Keratinocyte (primary cell): ENCODE measurements at regions not wholly inside any gene's neighbourhood (a gene's known extent, or its start where the extent isn't known, plus 50 kb on each side); places are given as distances from the start of the nearest gene placed in this dataset.

ENCODE experiments used
- DNase-seq: peaks from one replicate; pipeline ENCODE4 v3.0.0-alpha.2; 2011; ENCODE audit warnings: low read depth, missing footprints, low spot score
- FAIRE-seq: peaks from 2 replicates; lab custom pipeline; 2011; peaks lifted over from hg19 to GRCh38; lab: Jason Lieb, UNC
- H2AFZ ChIP-seq: 2 replicates; pipeline ENCODE4 v1.6.0; 2012; ENCODE audit warnings: low read length, control low read depth, inconsistent platforms; ENCODE audit not compliant: control insufficient read depth
- H3K27ac ChIP-seq: 2 replicates; pipeline ENCODE4 v1.5.1; 2011; ENCODE audit warnings: low read length; ENCODE audit not compliant: control insufficient read depth, insufficient read depth
- H3K27me3 ChIP-seq: 3 replicates; pipeline ENCODE4 v1.6.0; 2011; ENCODE audit warnings: low read length; ENCODE audit not compliant: control insufficient read depth, insufficient read depth; ENCODE audit errors: extremely low read depth
- H3K36me3 ChIP-seq, 2 experiments: 2 replicates in 1 of 2; 3 replicates in 1 of 2; pipeline ENCODE4 v1.5.1; 2011; ENCODE audit warnings: low read length in 2 of 2, mild to moderate bottlenecking in 1 of 2; ENCODE audit not compliant: control insufficient read depth in 2 of 2, insufficient read depth in 2 of 2; ENCODE audit errors: extremely low read depth in 1 of 2
- H3K4me1 ChIP-seq: 3 replicates; pipeline ENCODE4 v1.5.1; 2011; ENCODE audit warnings: low read length; ENCODE audit not compliant: control insufficient read depth, insufficient read depth; ENCODE audit errors: extremely low read depth
- H3K4me2 ChIP-seq: 3 replicates; pipeline ENCODE4 v1.6.0; 2011; ENCODE audit warnings: low read depth, low read length; ENCODE audit not compliant: control insufficient read depth, insufficient read depth; ENCODE audit errors: extremely low read depth
- H3K4me3 ChIP-seq, 3 experiments: fragments of 200-600 bp in 1 of 3; sonication (generic) in 1 of 3; 2 replicates in 2 of 3; 3 replicates in 1 of 3; pipeline ENCODE4 v1.5.1; 2011 to 2016; ENCODE audit warnings: low read length in 3 of 3, mild to moderate bottlenecking in 3 of 3, control low read depth in 2 of 3, inconsistent platforms in 1 of 3, low read depth in 1 of 3, mixed read lengths in 1 of 3, mixed run types in 1 of 3, moderate library complexity in 1 of 3; ENCODE audit not compliant: control insufficient read depth in 2 of 3, insufficient read depth in 2 of 3; ENCODE audit errors: extremely low read depth in 1 of 3
- H3K79me2 ChIP-seq: 2 replicates; pipeline ENCODE4 v1.6.0; 2012; ENCODE audit warnings: low read length; ENCODE audit not compliant: control insufficient read depth, insufficient read depth
- H3K9ac ChIP-seq: 3 replicates; pipeline ENCODE4 v1.6.0; 2011; ENCODE audit warnings: low read length; ENCODE audit not compliant: control insufficient read depth, insufficient read depth; ENCODE audit errors: extremely low read depth
- H3K9me1 ChIP-seq: 3 replicates; pipeline ENCODE4 v1.6.0; 2011; ENCODE audit warnings: low read length; ENCODE audit not compliant: control insufficient read depth, insufficient read depth; ENCODE audit errors: extremely low read depth
- H3K9me3 ChIP-seq: 2 replicates; pipeline ENCODE4 v1.5.1; 2012; ENCODE audit warnings: low read depth, low read length; ENCODE audit not compliant: control insufficient read depth
- H4K20me1 ChIP-seq: 3 replicates; pipeline ENCODE4 v1.6.0; 2011; ENCODE audit warnings: low read length; ENCODE audit not compliant: control insufficient read depth, insufficient read depth; ENCODE audit errors: extremely low read depth
- CTCF ChIP-seq, 3 experiments: IDR thresholded peaks in 1 of 3; conservative IDR thresholded peaks in 1 of 3; optimal IDR thresholded peaks in 1 of 3; 2 replicates in 2 of 3; 3 replicates in 1 of 3; pipeline versions ENCODE3 to v1.5.1; 2011; ENCODE audit warnings: low read length in 3 of 3, mild to moderate bottlenecking in 3 of 3, moderate library complexity in 2 of 3, control low read depth in 1 of 3, inconsistent platforms in 1 of 3; ENCODE audit not compliant: insufficient read depth in 2 of 3; ENCODE audit errors: extremely low read depth in 1 of 3
- EZH2 ChIP-seq: IDR thresholded peaks from one replicate; pipeline ENCODE4 v1.6.1; 2012; ENCODE audit warnings: inconsistent platforms, mild to moderate bottlenecking, low read length, moderate library complexity
- dilution Hi-C: fragments of 300-500 bp; cut with MboI; formaldehyde crosslinking; loops from one replicate; pipeline ENCODE4 v1.7.0; 2020; ENCODE audit warnings: low sequenced_read_pairs; ENCODE audit not compliant: extremely low pct_ligation_motif_present

DNA sequence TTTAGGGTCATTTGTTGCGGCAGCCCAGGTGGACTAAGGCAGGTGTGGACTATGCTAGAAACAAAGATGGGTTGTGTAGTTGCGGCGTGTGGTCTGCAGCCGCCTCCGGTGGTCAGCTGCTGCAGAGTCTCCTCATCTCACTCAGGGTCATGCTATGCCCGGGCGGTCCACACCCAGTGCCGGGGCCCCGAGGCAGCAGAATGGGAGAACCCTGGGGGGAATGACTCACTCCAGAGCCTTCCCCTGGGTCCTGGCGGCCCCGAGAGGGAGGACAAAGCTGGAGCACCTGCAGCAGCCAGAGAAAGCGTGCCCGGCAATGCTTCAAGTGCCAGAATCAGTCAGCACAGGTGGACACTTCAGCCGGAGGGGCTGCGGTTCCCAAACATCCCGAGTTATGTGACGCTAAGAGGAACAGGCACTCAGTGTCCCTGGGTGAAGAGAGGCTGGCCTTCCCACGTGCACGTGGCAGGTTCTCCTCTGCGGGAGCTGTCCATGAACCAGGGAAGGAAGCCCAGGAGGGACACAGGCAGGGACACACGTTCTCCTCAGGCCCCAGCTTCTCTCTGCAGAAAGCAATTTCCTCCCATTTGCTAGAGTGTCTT is 289.6 kb upstream of the B3GAT1 start:
- H3K4me3 ChIP-seq = no peak overlapping the region
- no peak overlapping the region for H3K27ac ChIP-seq
- DNase-seq = no peak
- no peaks in the 10 kb centered on the region for H3K4me1 ChIP-seq
- H3K4me2 ChIP-seq = no peak overlapping the region
- no peak overlapping the region for H2AFZ ChIP-seq
- H3K9me3 ChIP-seq = peaks cover 3% of the 10 kb centered on the region
- TF ChIP-seq CTCF (optimal IDR thresholded peaks at IDR 0.05 in 1 of 3, IDR thresholded peaks at IDR 0.05 in 1 of 3, conservative IDR thresholded peaks at IDR 0.05 in 1 of 3; ENCODE audit: extremely low read depth in 1 of 3, insufficient read depth in 2 of 3, low read length in 3 of 3) = no peak
- TF ChIP-seq EZH2 = no peak
- no peaks in the 10 kb centered on the region for H3K27me3 ChIP-seq
- no peaks in the 10 kb centered on the region for H3K79me2 ChIP-seq
- FAIRE-seq = no peak
- no peak overlapping the region for H3K9ac ChIP-seq
- no peaks in the 10 kb centered on the region for H3K9me1 ChIP-seq
- H4K20me1 ChIP-seq = no peaks in the 10 kb centered on the region
- dilution Hi-C loops = no loop called here
- H3K36me3 ChIP-seq = no peaks in the 10 kb centered on the region

GRCh38 chr11:134700101-134700640 is 288.1 kb upstream of the B3GAT1 start:
- dilution Hi-C loops = no loop called here
- H3K27me3 ChIP-seq = no peaks in the 10 kb centered on the region
- FAIRE-seq (no peak), DNase-seq (no peak)
- no peaks in the 10 kb centered on the region for H4K20me1 ChIP-seq
- H3K79me2 ChIP-seq = no peaks in the 10 kb centered on the region
- H3K9ac ChIP-seq = no peak overlapping the region
- H3K4me3 ChIP-seq = no peak overlapping the region
- H3K36me3 ChIP-seq = no peaks in the 10 kb centered on the region
- no peak overlapping the region for H3K27ac ChIP-seq
- H2AFZ ChIP-seq = no peak overlapping the region
- H3K4me2 ChIP-seq = no peak overlapping the region
- no peaks in the 10 kb centered on the region for H3K9me1 ChIP-seq
- peaks cover 3% of the 10 kb centered on the region for H3K9me3 ChIP-seq
- TF ChIP-seq EZH2 = no peak
- no peak for TF ChIP-seq CTCF (optimal IDR thresholded peaks at IDR 0.05 in 1 of 3, IDR thresholded peaks at IDR 0.05 in 1 of 3, conservative IDR thresholded peaks at IDR 0.05 in 1 of 3; ENCODE audit: extremely low read depth in 1 of 3, insufficient read depth in 2 of 3, low read length in 3 of 3)
- no peaks in the 10 kb centered on the region for H3K4me1 ChIP-seq
